Endodermal cell (in vitro differentiated cells): ENCODE measurements at regions not wholly inside any gene's neighbourhood (a gene's known extent, or its start where the extent isn't known, plus 50 kb on each side); places are given as distances from the start of the nearest gene placed in this dataset.

ENCODE experiments used
- DNase-seq: peaks from one replicate; pipeline ENCODE4 v3.0.0-alpha.2; 2017
- H3K27ac ChIP-seq: 2 replicates; pipeline ENCODE4 v1.5.1; 2013; ENCODE audit warnings: mild to moderate bottlenecking, low read depth, low read length, moderate library complexity
- H3K27me3 ChIP-seq: 2 replicates; pipeline ENCODE4 v1.6.1; 2013; ENCODE audit warnings: mild to moderate bottlenecking, low read length, moderate library complexity; ENCODE audit not compliant: insufficient read depth, control insufficient read depth, poor library complexity, severe bottlenecking
- H3K36me3 ChIP-seq: 2 replicates; pipeline ENCODE4 v1.7.0; 2013; ENCODE audit warnings: mild to moderate bottlenecking, low read length, moderate library complexity; ENCODE audit not compliant: control insufficient read depth, insufficient read depth
- H3K4me1 ChIP-seq: one replicate; pipeline ENCODE4 v1.7.0; 2013; ENCODE audit warnings: low read length; ENCODE audit not compliant: control insufficient read depth, insufficient read depth
- H3K4me3 ChIP-seq: 2 replicates; pipeline ENCODE4 v1.5.1; 2013; ENCODE audit warnings: mild to moderate bottlenecking, low read length, moderate library complexity
- H3K9ac ChIP-seq: 2 replicates; pipeline ENCODE4 v1.6.1; 2013; ENCODE audit warnings: mild to moderate bottlenecking, low read length, moderate library complexity; ENCODE audit not compliant: poor library complexity, severe bottlenecking; ENCODE audit errors: extremely low read depth
- H3K9me3 ChIP-seq: 2 replicates; pipeline ENCODE4 v1.6.1; 2013; ENCODE audit warnings: mild to moderate bottlenecking, low read length, moderate library complexity; ENCODE audit not compliant: control insufficient read depth
- H3K27ac Mint-ChIP-seq: 2 replicates; pipeline ENCODE4 v1.8.0; 2020; ENCODE audit warnings: mixed read lengths
- H3K27me3 Mint-ChIP-seq: 2 replicates; pipeline ENCODE4 v1.8.0; 2021; ENCODE audit warnings: mild to moderate bottlenecking, mixed read lengths; ENCODE audit not compliant: insufficient read depth
- H3K36me3 Mint-ChIP-seq: 2 replicates; pipeline ENCODE4 v1.8.0; 2020; ENCODE audit warnings: low read depth, mixed read lengths
- H3K4me1 Mint-ChIP-seq: 2 replicates; pipeline ENCODE4 v1.8.0; 2020; ENCODE audit warnings: mixed read lengths
- H3K4me3 Mint-ChIP-seq: 2 replicates; pipeline ENCODE4 v1.8.0; 2020; ENCODE audit warnings: mild to moderate bottlenecking, moderate library complexity, mixed read lengths
- H3K9me3 Mint-ChIP-seq: 2 replicates; pipeline ENCODE4 v1.8.0; 2020; ENCODE audit warnings: mild to moderate bottlenecking, mixed read lengths
- WGBS, 2 experiments: methylation state at CpG; one replicate each; pipeline versions ENCODE4 v1.1.5 to v1.1.7; 2013; ENCODE audit warnings: missing lambda C conversion rate in 2 of 2, mixed read lengths in 1 of 2; ENCODE audit not compliant: insufficient coverage in 1 of 2, insufficient read length in 1 of 2; 5-methylcytosine and 5-hydroxymethylcytosine counted together
- TF ChIP-seq, protein P1 (sequence below): fragments of 200-600 bp; sonication (generic); conservative IDR thresholded peaks from 2 replicates; pipeline ENCODE4 v1.5.0; 2021; ENCODE audit warnings: antibody characterized with exemption, mild to moderate bottlenecking

DNA sequence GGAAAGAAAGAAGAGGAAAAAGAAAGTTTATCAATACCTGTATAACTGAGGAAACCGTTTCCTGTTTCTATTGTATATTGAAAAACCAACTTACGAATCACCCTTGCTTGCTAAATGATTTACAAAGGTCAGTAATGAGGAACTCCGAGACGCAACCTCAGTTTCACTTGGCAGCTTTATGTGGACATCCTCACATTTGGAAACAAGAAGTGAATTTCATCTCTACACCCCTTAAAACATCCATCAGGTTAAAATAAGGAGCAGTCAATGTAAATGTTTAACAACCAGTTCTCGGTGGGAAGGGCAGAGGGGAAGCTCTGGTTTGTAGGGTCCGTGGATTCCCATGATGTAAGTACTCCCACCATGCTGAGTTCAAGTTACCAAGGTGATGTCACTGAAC is 481.7 kb upstream of the RUNX1 start:
- no peak overlapping the region for H3K27ac ChIP-seq
- H3K4me1 ChIP-seq, result peaks cover 4% of the 10 kb centered on the region
- no peak for DNase-seq
- WGBS, 2 experiments, result 92 to 93% methylated on average over 4 to 6 of the region's 6 CpGs
- TF ChIP-seq, protein P1, sequence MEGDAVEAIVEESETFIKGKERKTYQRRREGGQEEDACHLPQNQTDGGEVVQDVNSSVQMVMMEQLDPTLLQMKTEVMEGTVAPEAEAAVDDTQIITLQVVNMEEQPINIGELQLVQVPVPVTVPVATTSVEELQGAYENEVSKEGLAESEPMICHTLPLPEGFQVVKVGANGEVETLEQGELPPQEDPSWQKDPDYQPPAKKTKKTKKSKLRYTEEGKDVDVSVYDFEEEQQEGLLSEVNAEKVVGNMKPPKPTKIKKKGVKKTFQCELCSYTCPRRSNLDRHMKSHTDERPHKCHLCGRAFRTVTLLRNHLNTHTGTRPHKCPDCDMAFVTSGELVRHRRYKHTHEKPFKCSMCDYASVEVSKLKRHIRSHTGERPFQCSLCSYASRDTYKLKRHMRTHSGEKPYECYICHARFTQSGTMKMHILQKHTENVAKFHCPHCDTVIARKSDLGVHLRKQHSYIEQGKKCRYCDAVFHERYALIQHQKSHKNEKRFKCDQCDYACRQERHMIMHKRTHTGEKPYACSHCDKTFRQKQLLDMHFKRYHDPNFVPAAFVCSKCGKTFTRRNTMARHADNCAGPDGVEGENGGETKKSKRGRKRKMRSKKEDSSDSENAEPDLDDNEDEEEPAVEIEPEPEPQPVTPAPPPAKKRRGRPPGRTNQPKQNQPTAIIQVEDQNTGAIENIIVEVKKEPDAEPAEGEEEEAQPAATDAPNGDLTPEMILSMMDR, result no peak
- no peak overlapping the region for H3K9ac ChIP-seq
- no peak overlapping the region for H3K4me3 ChIP-seq
- H3K27me3 Mint-ChIP-seq, result peaks cover 44% of the 10 kb centered on the region
- peaks cover 12% of the 10 kb centered on the region for H3K4me1 Mint-ChIP-seq
- H3K36me3 Mint-ChIP-seq, result no peaks in the 10 kb centered on the region
- H3K9me3 ChIP-seq, result peaks cover 12% of the 10 kb centered on the region
- H3K27ac Mint-ChIP-seq, result no peak overlapping the region
- H3K4me3 Mint-ChIP-seq, result no peak overlapping the region
- peaks cover 8% of the 10 kb centered on the region for H3K9me3 Mint-ChIP-seq
- peaks cover 23% of the 10 kb centered on the region for H3K27me3 ChIP-seq
- H3K36me3 ChIP-seq, result no peaks in the 10 kb centered on the region

DNA sequence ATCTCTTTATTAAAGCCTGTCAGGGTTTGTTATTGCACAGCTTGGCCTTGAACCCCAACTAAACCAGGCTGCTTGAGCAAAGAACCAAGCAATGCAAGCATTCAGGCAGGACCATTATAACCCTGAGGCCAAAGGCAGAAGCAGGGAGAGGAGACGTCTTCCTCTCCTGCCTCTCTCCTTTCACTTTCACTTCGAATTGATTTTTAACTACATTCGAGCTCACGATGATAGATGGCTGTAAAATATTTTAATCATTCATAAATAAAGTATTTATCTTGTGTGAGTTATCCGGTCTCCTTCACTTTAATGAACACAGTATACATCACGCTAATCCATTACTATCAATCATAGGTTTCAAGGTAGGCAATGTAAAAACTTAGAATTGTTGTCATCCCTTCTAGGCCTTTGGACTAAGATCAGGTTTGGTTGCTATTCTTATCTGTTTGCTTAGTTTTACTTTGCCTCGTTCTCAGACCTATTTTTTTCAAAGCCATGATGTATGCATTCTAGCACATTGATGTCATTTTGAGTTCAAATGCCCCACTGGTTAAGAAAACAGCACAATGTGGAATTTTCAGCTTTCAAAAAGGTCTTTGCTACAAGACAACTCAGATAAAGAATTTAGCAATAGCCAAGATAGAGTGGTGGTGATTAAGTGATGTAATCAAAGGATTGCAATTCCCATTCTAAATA is 480.2 kb upstream of the RUNX1 start:
- TF ChIP-seq, protein P1, result no peak
- Histone ChIP-seq H3K4me1 (peaks cover 12% of the 10 kb centered on the region), H3K9me3 (peaks cover 18% of the 10 kb centered on the region), H3K27ac (no peak overlapping the region), H3K36me3 (no peaks in the 10 kb centered on the region), H3K27me3 (peaks cover 23% of the 10 kb centered on the region), H3K4me3 (no peak overlapping the region), H3K9ac (no peak overlapping the region)
- Mint-ChIP-seq H3K27ac (no peak overlapping the region), H3K9me3 (peaks cover 6% of the 10 kb centered on the region), H3K4me3 (no peak overlapping the region), H3K27me3 (peaks cover 50% of the 10 kb centered on the region), H3K4me1 (peaks cover 27% of the 10 kb centered on the region), H3K36me3 (no peaks in the 10 kb centered on the region)
- WGBS, 2 experiments, result 96 to 100% methylated on average over 1 to 4 of the region's 7 CpGs
- no peak for DNase-seq

DNA sequence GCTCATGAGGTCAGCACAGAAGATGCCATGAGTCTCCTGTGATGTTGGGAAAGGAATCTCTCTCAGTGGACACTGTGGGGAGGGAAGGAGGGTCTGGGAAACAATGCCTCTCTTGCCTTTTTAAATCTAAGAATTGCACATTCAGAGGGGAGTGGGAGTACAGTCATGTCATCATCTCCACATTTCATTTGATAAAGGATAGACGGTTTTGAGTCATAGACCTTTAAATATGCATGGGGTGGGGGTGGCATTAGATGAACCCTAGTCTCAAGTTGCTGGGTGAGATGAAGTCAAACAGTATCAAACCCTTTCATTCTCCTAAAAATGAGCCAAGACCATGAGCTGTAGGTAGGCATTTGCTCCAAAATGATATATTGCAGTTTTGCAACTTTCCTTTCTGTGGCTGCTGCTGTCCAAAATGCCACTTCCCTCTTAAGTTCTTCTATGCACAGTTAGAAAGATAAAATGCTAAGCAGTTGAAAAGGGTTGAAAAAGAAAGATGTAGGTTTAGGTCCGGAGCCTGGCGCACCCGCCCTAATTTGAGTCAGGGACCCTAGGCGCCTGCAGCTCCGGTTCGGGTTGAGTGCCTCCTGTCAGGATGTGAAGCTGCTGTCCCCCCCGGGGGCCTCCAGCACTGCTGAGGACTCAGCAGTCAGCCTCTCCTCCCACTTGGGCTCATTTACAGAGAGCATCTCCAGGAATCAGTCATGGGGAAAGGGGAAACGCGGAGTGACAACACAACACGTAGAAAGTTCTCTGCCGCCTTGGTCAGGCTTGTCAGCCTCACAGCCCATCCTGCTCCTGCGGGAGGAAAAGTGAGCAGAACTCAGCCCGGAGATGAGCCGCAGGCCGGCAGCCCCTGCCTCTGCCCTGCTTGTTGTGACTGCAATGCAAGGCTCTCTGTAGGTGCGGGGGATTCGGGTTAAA is 479.3 kb upstream of the RUNX1 start:
- H3K9me3 Mint-ChIP-seq, result no peaks in the 10 kb centered on the region
- TF ChIP-seq, protein P1, result no peak
- no peak for DNase-seq
- Histone ChIP-seq H3K4me3 (no peak overlapping the region), H3K36me3 (no peaks in the 10 kb centered on the region), H3K4me1 (peaks cover 12% of the 10 kb centered on the region), H3K27ac (no peak overlapping the region), H3K9ac (no peak overlapping the region), H3K9me3 (peaks cover 16% of the 10 kb centered on the region), H3K27me3 (peaks cover 23% of the 10 kb centered on the region)
- H3K36me3 Mint-ChIP-seq, result no peaks in the 10 kb centered on the region
- H3K4me1 Mint-ChIP-seq, result peaks cover 32% of the 10 kb centered on the region
- H3K4me3 Mint-ChIP-seq, result no peak overlapping the region
- 94% methylated on average over 9 to 18 of the region's 18 CpGs for WGBS, 2 experiments
- H3K27ac Mint-ChIP-seq, result no peak overlapping the region
- H3K27me3 Mint-ChIP-seq, result peaks cover 57% of the 10 kb centered on the region
